WTC11 (cell line): ENCODE measurements at regions not wholly inside any gene's neighbourhood (a gene's known extent, or its start where the extent isn't known, plus 50 kb on each side); places are given as distances from the start of the nearest gene placed in this dataset.

Source experiments
- ATAC-seq: fragments of 200-7000 bp; cut with Tn5 transposase; 2 replicates; pipeline ENCODE4 v1.10.0; 2021; ENCODE audit warnings: mild to moderate bottlenecking, moderate library complexity
- CTCF ChIA-PET: fragments of 300-600 bp; sonication (Branson Sonifier 250); formaldehyde crosslinking; loops from one replicate; lab custom pipeline; 2021; ENCODE audit warnings: antibody characterized with exemption; lab: Charles Lee
- POLR2A ChIA-PET: fragments of 350-600 bp; sonication (Branson Sonifier 250); formaldehyde crosslinking; loops from one replicate; lab custom pipeline; 2021; ENCODE audit warnings: antibody characterized with exemption; lab: Charles Lee
- DNase-seq: peaks from one replicate; pipeline ENCODE4 v3.0.0; 2021; ENCODE audit warnings: low spot score
- H3K27ac Mint-ChIP-seq: 2 replicates; pipeline ENCODE4 v1.8.0; 2021; ENCODE audit warnings: mixed read lengths
- H3K27me3 Mint-ChIP-seq: 2 replicates; pipeline ENCODE4 v1.8.0; 2021; ENCODE audit warnings: low read depth, mild to moderate bottlenecking, moderate library complexity, mixed read lengths
- H3K36me3 Mint-ChIP-seq: 2 replicates; pipeline ENCODE4 v1.8.0; 2021; ENCODE audit warnings: mixed read lengths
- H3K4me1 Mint-ChIP-seq: 2 replicates; pipeline ENCODE4 v1.8.0; 2022; ENCODE audit warnings: mixed read lengths
- H3K4me3 Mint-ChIP-seq: 2 replicates; pipeline ENCODE4 v1.8.0; 2021; ENCODE audit warnings: mild to moderate bottlenecking, moderate library complexity, mixed read lengths
- H3K9me3 Mint-ChIP-seq: 2 replicates; pipeline ENCODE4 v1.8.0; 2021; ENCODE audit warnings: mixed read lengths
- ESRRA ChIP-seq: sonication (generic); formaldehyde crosslinking; IDR thresholded peaks from 2 replicates; pipeline ENCODE4 v1.8.1; 2022; ENCODE audit warnings: mild to moderate bottlenecking, missing genetic modification reagents, borderline replicate concordance
- ETV6 ChIP-seq: sonication (generic); formaldehyde crosslinking; IDR thresholded peaks from 2 replicates; pipeline ENCODE4 v1.8.1; 2022; ENCODE audit warnings: mild to moderate bottlenecking, missing genetic modification reagents
- GABPB1 ChIP-seq: sonication (generic); formaldehyde crosslinking; IDR thresholded peaks from 2 replicates; pipeline ENCODE4 v1.8.1; 2023; ENCODE audit warnings: mild to moderate bottlenecking, missing genetic modification reagents
- GRHL2 ChIP-seq: fragments of 250-450 bp; sonication (Bioruptor Pico); IDR thresholded peaks from 2 replicates; pipeline ENCODE4 v1.8.0; 2022; ENCODE audit warnings: mild to moderate bottlenecking, moderate library complexity; ENCODE audit not compliant: insufficient replicate concordance, severe bottlenecking
- NR1H2 ChIP-seq: sonication (generic); formaldehyde crosslinking; IDR thresholded peaks from 2 replicates; pipeline ENCODE4 v1.9.0; 2021; ENCODE audit warnings: mild to moderate bottlenecking, moderate library complexity, missing genetic modification reagents
- PRRX2 ChIP-seq: fragments of 250-450 bp; sonication (Bioruptor Pico); IDR thresholded peaks from 2 replicates; pipeline ENCODE4 v1.8.0; 2021; ENCODE audit warnings: mild to moderate bottlenecking
- TEAD4 ChIP-seq: sonication (generic); formaldehyde crosslinking; IDR thresholded peaks from 2 replicates; pipeline ENCODE4 v1.8.0; 2022; ENCODE audit warnings: mild to moderate bottlenecking, missing genetic modification reagents
- TP53 ChIP-seq: sonication (generic); formaldehyde crosslinking; IDR thresholded peaks from 2 replicates; pipeline ENCODE4 v1.8.1; 2023; ENCODE audit warnings: mild to moderate bottlenecking, missing genetic modification reagents
- ZNF416 ChIP-seq: fragments of 250-450 bp; sonication (Bioruptor Pico); IDR thresholded peaks from 2 replicates; pipeline ENCODE4 v1.9.0; 2021; ENCODE audit warnings: mild to moderate bottlenecking, inconsistent platforms
- TF ChIP-seq, protein P1 (sequence below): sonication (generic); formaldehyde crosslinking; IDR thresholded peaks from 2 replicates; pipeline ENCODE4 v1.8.0; 2023; ENCODE audit warnings: missing genetic modification reagents, mild to moderate bottlenecking, borderline replicate concordance
- TF ChIP-seq, protein P2 (sequence below): sonication (generic); formaldehyde crosslinking; IDR thresholded peaks from 2 replicates; pipeline ENCODE4 v1.8.0; 2022; ENCODE audit warnings: mild to moderate bottlenecking, missing genetic modification reagents
- TF ChIP-seq, protein P3 (sequence below): fragments of 250-450 bp; sonication (Bioruptor Pico); IDR thresholded peaks from 2 replicates; pipeline ENCODE4 v1.8.0; 2021; ENCODE audit warnings: mild to moderate bottlenecking
- TF ChIP-seq, protein P4 (sequence below): sonication (generic); formaldehyde crosslinking; IDR thresholded peaks from 2 replicates; pipeline ENCODE4 v1.8.0; 2022; ENCODE audit warnings: missing genetic modification reagents
- TF ChIP-seq, protein P5 (sequence below): sonication (generic); formaldehyde crosslinking; IDR thresholded peaks from 2 replicates; pipeline ENCODE4 v1.8.1; 2023; ENCODE audit warnings: mild to moderate bottlenecking, missing genetic modification reagents, moderate library complexity
- TF ChIP-seq, protein P6 (sequence below): sonication (generic); formaldehyde crosslinking; IDR thresholded peaks from 2 replicates; pipeline ENCODE4 v1.8.0; 2022; ENCODE audit warnings: mild to moderate bottlenecking, missing genetic modification reagents

DNA sequence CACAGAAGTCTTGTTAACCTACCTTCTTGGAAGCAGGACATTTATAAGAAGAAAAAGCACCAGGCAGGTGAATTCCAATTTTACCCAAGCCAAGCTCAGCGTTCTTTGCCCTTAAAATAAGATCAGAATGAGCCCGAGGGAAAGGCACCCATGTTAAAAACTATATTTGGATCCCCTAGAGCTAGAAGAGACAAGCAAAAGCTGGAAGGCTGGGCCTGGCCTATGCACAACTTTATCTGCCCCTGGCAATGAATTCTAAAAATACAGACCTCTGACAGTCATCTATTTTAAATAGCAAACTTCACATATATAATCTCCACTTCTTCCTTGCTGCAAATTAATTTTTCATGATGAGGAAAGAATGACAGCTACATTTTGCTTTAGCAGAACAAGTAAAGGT lies 180.9 kb downstream of the FGFR2 start:
- DNase-seq: no peak
- Mint-ChIP-seq H3K27ac (no peak overlapping the region), H3K27me3 (no peaks in the 10 kb centered on the region), H3K4me1 (peaks cover 7% of the 10 kb centered on the region), H3K4me3 (no peak overlapping the region), H3K36me3 (no peaks in the 10 kb centered on the region), H3K9me3 (peaks cover 25% of the 10 kb centered on the region)
- ChIA-PET CTCF (no interaction called here), POLR2A (no interaction called here)
- no peak for ATAC-seq
- TF ChIP-seq, protein P1, sequence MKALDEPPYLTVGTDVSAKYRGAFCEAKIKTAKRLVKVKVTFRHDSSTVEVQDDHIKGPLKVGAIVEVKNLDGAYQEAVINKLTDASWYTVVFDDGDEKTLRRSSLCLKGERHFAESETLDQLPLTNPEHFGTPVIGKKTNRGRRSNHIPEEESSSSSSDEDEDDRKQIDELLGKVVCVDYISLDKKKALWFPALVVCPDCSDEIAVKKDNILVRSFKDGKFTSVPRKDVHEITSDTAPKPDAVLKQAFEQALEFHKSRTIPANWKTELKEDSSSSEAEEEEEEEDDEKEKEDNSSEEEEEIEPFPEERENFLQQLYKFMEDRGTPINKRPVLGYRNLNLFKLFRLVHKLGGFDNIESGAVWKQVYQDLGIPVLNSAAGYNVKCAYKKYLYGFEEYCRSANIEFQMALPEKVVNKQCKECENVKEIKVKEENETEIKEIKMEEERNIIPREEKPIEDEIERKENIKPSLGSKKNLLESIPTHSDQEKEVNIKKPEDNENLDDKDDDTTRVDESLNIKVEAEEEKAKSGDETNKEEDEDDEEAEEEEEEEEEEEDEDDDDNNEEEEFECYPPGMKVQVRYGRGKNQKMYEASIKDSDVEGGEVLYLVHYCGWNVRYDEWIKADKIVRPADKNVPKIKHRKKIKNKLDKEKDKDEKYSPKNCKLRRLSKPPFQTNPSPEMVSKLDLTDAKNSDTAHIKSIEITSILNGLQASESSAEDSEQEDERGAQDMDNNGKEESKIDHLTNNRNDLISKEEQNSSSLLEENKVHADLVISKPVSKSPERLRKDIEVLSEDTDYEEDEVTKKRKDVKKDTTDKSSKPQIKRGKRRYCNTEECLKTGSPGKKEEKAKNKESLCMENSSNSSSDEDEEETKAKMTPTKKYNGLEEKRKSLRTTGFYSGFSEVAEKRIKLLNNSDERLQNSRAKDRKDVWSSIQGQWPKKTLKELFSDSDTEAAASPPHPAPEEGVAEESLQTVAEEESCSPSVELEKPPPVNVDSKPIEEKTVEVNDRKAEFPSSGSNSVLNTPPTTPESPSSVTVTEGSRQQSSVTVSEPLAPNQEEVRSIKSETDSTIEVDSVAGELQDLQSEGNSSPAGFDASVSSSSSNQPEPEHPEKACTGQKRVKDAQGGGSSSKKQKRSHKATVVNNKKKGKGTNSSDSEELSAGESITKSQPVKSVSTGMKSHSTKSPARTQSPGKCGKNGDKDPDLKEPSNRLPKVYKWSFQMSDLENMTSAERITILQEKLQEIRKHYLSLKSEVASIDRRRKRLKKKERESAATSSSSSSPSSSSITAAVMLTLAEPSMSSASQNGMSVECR: no peak
- TF ChIP-seq, protein P2, sequence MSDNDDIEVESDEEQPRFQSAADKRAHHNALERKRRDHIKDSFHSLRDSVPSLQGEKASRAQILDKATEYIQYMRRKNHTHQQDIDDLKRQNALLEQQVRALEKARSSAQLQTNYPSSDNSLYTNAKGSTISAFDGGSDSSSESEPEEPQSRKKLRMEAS: no peak
- TF ChIP-seq GABPB1 (CRISPR knock-in tag) (no peak), PRRX2 (CRISPR knock-in tag) (no peak), ETV6 (CRISPR knock-in tag) (no peak), NR1H2 (CRISPR knock-in tag) (no peak), TP53 (CRISPR knock-in tag) (no peak), GRHL2 (no peak), ZNF416 (CRISPR knock-in tag) (no peak), ESRRA (CRISPR knock-in tag) (no peak)
- TF ChIP-seq, protein P3, sequence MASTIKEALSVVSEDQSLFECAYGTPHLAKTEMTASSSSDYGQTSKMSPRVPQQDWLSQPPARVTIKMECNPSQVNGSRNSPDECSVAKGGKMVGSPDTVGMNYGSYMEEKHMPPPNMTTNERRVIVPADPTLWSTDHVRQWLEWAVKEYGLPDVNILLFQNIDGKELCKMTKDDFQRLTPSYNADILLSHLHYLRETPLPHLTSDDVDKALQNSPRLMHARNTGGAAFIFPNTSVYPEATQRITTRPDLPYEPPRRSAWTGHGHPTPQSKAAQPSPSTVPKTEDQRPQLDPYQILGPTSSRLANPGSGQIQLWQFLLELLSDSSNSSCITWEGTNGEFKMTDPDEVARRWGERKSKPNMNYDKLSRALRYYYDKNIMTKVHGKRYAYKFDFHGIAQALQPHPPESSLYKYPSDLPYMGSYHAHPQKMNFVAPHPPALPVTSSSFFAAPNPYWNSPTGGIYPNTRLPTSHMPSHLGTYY (CRISPR knock-in tag): no peak
- TF ChIP-seq, protein P4, sequence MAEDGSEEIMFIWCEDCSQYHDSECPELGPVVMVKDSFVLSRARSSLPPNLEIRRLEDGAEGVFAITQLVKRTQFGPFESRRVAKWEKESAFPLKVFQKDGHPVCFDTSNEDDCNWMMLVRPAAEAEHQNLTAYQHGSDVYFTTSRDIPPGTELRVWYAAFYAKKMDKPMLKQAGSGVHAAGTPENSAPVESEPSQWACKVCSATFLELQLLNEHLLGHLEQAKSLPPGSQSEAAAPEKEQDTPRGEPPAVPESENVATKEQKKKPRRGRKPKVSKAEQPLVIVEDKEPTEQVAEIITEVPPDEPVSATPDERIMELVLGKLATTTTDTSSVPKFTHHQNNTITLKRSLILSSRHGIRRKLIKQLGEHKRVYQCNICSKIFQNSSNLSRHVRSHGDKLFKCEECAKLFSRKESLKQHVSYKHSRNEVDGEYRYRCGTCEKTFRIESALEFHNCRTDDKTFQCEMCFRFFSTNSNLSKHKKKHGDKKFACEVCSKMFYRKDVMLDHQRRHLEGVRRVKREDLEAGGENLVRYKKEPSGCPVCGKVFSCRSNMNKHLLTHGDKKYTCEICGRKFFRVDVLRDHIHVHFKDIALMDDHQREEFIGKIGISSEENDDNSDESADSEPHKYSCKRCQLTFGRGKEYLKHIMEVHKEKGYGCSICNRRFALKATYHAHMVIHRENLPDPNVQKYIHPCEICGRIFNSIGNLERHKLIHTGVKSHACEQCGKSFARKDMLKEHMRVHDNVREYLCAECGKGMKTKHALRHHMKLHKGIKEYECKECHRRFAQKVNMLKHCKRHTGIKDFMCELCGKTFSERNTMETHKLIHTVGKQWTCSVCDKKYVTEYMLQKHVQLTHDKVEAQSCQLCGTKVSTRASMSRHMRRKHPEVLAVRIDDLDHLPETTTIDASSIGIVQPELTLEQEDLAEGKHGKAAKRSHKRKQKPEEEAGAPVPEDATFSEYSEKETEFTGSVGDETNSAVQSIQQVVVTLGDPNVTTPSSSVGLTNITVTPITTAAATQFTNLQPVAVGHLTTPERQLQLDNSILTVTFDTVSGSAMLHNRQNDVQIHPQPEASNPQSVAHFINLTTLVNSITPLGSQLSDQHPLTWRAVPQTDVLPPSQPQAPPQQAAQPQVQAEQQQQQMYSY (CRISPR knock-in tag): no peak

DNA sequence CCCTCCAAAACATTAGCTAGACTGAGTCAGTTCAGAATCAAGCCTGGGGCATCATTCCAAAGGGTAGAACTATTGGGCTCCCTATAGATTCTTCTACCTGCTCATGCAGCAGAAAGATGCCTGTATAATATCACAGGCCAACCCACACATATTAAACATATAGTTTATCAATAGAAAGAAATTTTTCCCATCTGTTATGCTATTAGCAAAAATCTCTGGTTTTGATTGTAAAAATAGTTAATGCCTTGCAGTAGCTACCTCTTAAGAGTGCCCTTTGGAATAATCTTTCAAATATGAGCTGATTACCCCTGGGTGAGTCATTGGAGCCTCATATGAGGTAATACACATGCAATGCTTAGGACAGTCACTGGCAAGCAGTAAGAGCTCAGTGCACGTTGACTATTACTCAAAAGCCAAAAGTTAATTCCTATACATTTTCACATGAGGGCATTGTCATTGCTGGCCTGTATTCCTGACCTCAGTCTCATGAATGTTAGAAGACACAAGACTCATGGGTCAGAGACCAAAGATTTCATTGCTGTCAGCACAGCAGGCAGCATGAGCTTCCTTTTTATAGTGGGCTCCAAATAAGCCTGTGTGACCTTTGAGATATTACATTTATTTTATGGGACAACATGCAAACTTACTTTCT lies 180.0 kb downstream of the FGFR2 start:
- POLR2A ChIA-PET: no interaction called here
- no peaks in the 10 kb centered on the region for H3K27me3 Mint-ChIP-seq
- peaks cover 7% of the 10 kb centered on the region for H3K4me1 Mint-ChIP-seq
- no peaks in the 10 kb centered on the region for H3K36me3 Mint-ChIP-seq
- DNase-seq (no peak), ATAC-seq (no peak)
- no peak overlapping the region for H3K27ac Mint-ChIP-seq
- peaks cover 20% of the 10 kb centered on the region for H3K9me3 Mint-ChIP-seq
- CTCF ChIA-PET: no interaction called here
- H3K4me3 Mint-ChIP-seq: no peak overlapping the region
- TF ChIP-seq, protein P3 (CRISPR knock-in tag): no peak
- TF ChIP-seq, protein P2: no peak
- TF ChIP-seq GABPB1 (CRISPR knock-in tag) (no peak), TEAD4 (CRISPR knock-in tag) (no peak)
- TF ChIP-seq, protein P5, sequence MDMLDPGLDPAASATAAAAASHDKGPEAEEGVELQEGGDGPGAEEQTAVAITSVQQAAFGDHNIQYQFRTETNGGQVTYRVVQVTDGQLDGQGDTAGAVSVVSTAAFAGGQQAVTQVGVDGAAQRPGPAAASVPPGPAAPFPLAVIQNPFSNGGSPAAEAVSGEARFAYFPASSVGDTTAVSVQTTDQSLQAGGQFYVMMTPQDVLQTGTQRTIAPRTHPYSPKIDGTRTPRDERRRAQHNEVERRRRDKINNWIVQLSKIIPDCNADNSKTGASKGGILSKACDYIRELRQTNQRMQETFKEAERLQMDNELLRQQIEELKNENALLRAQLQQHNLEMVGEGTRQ (CRISPR knock-in tag): no peak
- TF ChIP-seq, protein P6, sequence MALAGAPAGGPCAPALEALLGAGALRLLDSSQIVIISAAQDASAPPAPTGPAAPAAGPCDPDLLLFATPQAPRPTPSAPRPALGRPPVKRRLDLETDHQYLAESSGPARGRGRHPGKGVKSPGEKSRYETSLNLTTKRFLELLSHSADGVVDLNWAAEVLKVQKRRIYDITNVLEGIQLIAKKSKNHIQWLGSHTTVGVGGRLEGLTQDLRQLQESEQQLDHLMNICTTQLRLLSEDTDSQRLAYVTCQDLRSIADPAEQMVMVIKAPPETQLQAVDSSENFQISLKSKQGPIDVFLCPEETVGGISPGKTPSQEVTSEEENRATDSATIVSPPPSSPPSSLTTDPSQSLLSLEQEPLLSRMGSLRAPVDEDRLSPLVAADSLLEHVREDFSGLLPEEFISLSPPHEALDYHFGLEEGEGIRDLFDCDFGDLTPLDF (CRISPR knock-in tag): no peak
